GM12878 (cell line): ENCODE measurements at regions not wholly inside any gene's neighbourhood (a gene's known extent, or its start where the extent isn't known, plus 50 kb on each side); places are given as distances from the start of the nearest gene placed in this dataset.

Source experiments
- ATAC-seq: fragments of 200-7000 bp; cut with Tn5 transposase; 3 replicates; pipeline ENCODE4 v1.9.1; 2020; ENCODE audit warnings: mild to moderate bottlenecking, moderate library complexity
- BruUV-seq: library from RNA; stranded (reverse); fragments of 400-500 nt; replicated peaks from 2 replicates; lab custom pipeline; 2021; lab: Mats Ljungman, UMichigan
- CTCF ChIA-PET: fragments of 300-600 bp; sonication (Branson Sonifier 250); formaldehyde crosslinking; extraction: SDS; loops from one replicate; lab custom pipeline; 2021; ENCODE audit warnings: inconsistent platforms; lab: Yijun Ruan, JAX
- POLR2A ChIA-PET: fragments of 350-600 bp; formaldehyde crosslinking; extraction: SDS; loops from one replicate; lab custom pipeline; 2021; ENCODE audit warnings: inconsistent platforms; lab: Charles Lee
- RAD21 ChIA-PET: fragments of 300-600 bp; sonication (Branson Sonifier 250); formaldehyde crosslinking; loops from one replicate; lab custom pipeline; 2023; ENCODE audit warnings: antibody characterized with exemption; ENCODE audit not compliant: unreplicated experiment; lab: Charles Lee
- SMC1A ChIA-PET: fragments of 300-600 bp; sonication (Branson Sonifier 250); formaldehyde crosslinking; loops from one replicate; lab custom pipeline; 2023; ENCODE audit not compliant: unreplicated experiment, uncharacterized antibody; lab: Charles Lee
- DNase-seq: peaks from one replicate; pipeline ENCODE4 v3.0.0-alpha.2; 2011; ENCODE audit warnings: low read depth, low spot score
- FAIRE-seq: peaks from 3 replicates; lab custom pipeline; 2011; peaks lifted over from hg19 to GRCh38; lab: Jason Lieb, UNC
- H2AFZ ChIP-seq: 2 replicates; pipeline ENCODE4 v1.6.0; 2011; ENCODE audit warnings: low read depth, low read length, control low read depth; ENCODE audit not compliant: control insufficient read depth
- H3K27ac ChIP-seq: 2 replicates; pipeline ENCODE4 v1.5.1; 2011; ENCODE audit warnings: control low read depth; ENCODE audit not compliant: control insufficient read depth, insufficient read depth
- H3K27me3 ChIP-seq, 2 experiments: replicated peaks in 1 of 2; 2 replicates each; pipeline versions ENCODE4 v1.6.0 to v1.6.1; 2011; ENCODE audit warnings: low read length in 1 of 2; ENCODE audit not compliant: control insufficient read depth in 2 of 2, insufficient read depth in 2 of 2
- H3K36me3 ChIP-seq, 2 experiments: 2 replicates each; pipeline ENCODE4 v1.5.1; 2011; ENCODE audit warnings: low read length in 1 of 2; ENCODE audit not compliant: control insufficient read depth in 2 of 2, insufficient read depth in 2 of 2
- H3K4me1 ChIP-seq: 2 replicates; pipeline ENCODE4 v1.6.1; 2011; ENCODE audit warnings: mild to moderate bottlenecking, low read length, moderate library complexity, mixed read lengths; ENCODE audit not compliant: control insufficient read depth, insufficient read depth
- H3K4me2 ChIP-seq: 2 replicates; pipeline ENCODE4 v1.6.0; 2011; ENCODE audit warnings: control low read depth; ENCODE audit not compliant: control insufficient read depth, insufficient read depth
- H3K4me3 ChIP-seq: fragments of 200-600 bp; sonication (generic); 2 replicates; pipeline ENCODE4 v1.5.1; 2016
- H3K79me2 ChIP-seq: 2 replicates; pipeline ENCODE4 v1.6.0; 2011; ENCODE audit warnings: low read length; ENCODE audit not compliant: control insufficient read depth, insufficient read depth
- H3K9ac ChIP-seq: 2 replicates; pipeline ENCODE4 v1.8.0; 2011; ENCODE audit warnings: low read length, control low read depth, mixed read lengths; ENCODE audit not compliant: control insufficient read depth, insufficient read depth
- H3K9me3 ChIP-seq: replicated peaks from 3 replicates; pipeline ENCODE4 v1.5.1; 2011; ENCODE audit warnings: mild to moderate bottlenecking, low read length; ENCODE audit not compliant: control insufficient read depth, insufficient read depth
- H4K20me1 ChIP-seq: 2 replicates; pipeline ENCODE4 v1.6.0; 2011; ENCODE audit not compliant: control insufficient read depth, insufficient read depth
- BRCA1 ChIP-seq: IDR thresholded peaks from 2 replicates; pipeline ENCODE4 v1.6.1; 2011; ENCODE audit warnings: low read depth, low read length, improper control_type of control experiment
- CBFB ChIP-seq: IDR thresholded peaks from 2 replicates; pipeline ENCODE4 v1.6.1; 2016; ENCODE audit warnings: antibody characterized with exemption, low read depth
- CHD4 ChIP-seq: fragments of 200-600 bp; sonication (generic); IDR thresholded peaks from 2 replicates; pipeline ENCODE4 v1.6.1; 2016; ENCODE audit warnings: mild to moderate bottlenecking
- CREM ChIP-seq: IDR thresholded peaks from 2 replicates; pipeline ENCODE4 v1.6.1; 2014; ENCODE audit warnings: antibody characterized with exemption, low read depth
- DPF2 ChIP-seq: fragments of 450-650 bp; IDR thresholded peaks from 2 replicates; pipeline ENCODE4 v1.6.1; 2017; ENCODE audit warnings: mild to moderate bottlenecking
- EED ChIP-seq: sonication (generic); IDR thresholded peaks from 2 replicates; pipeline ENCODE4 v1.6.1; 2016; ENCODE audit warnings: antibody characterized with exemption, low read depth
- KDM1A ChIP-seq: fragments of 200-600 bp; sonication (generic); IDR thresholded peaks from 2 replicates; pipeline ENCODE4 v1.6.1; 2016; ENCODE audit warnings: borderline replicate concordance
- LARP7 ChIP-seq: fragments of 450-650 bp; IDR thresholded peaks from 2 replicates; pipeline ENCODE4 v1.6.1; 2017; ENCODE audit warnings: mild to moderate bottlenecking
- NFYA ChIP-seq: IDR thresholded peaks from 2 replicates; pipeline ENCODE4 v1.6.1; 2011; ENCODE audit warnings: low read depth, mild to moderate bottlenecking, low read length, improper control_type of control experiment, borderline replicate concordance
- NR2C1 ChIP-seq: fragments of 450-650 bp; IDR thresholded peaks from 2 replicates; pipeline ENCODE4 v1.6.1; 2017; ENCODE audit warnings: antibody characterized with exemption, mild to moderate bottlenecking, moderate library complexity
- NR2C2 ChIP-seq: IDR thresholded peaks from 2 replicates; pipeline ENCODE4 v1.6.1; 2011; ENCODE audit warnings: borderline replicate concordance, low read depth; ENCODE audit not compliant: control insufficient read depth, insufficient read length
- PAX5 ChIP-seq: IDR thresholded peaks from 2 replicates; pipeline ENCODE4 v1.6.1; 2011; ENCODE audit warnings: low read depth, low read length, borderline replicate concordance
- POLR2AphosphoS2 ChIP-seq: IDR thresholded peaks from 2 replicates; pipeline ENCODE4 v1.6.1; 2011; ENCODE audit warnings: low read depth, mild to moderate bottlenecking, low read length, improper control_type of control experiment, moderate library complexity
- POU2F2 ChIP-seq: IDR thresholded peaks from 3 replicates; pipeline ENCODE4 v1.6.1; 2011; ENCODE audit warnings: low read depth, mild to moderate bottlenecking, low read length, borderline replicate concordance
- SIX5 ChIP-seq: IDR thresholded peaks from 2 replicates; pipeline ENCODE4 v1.6.1; 2011; ENCODE audit warnings: mild to moderate bottlenecking, low read depth, low read length, moderate library complexity; ENCODE audit not compliant: severe bottlenecking
- SREBF2 ChIP-seq: IDR thresholded peaks from 2 replicates; pipeline ENCODE4 v1.6.1; 2012; ENCODE audit warnings: mild to moderate bottlenecking, low read length
- STAT1 ChIP-seq: fragments of 450-650 bp; conservative IDR thresholded peaks from 2 replicates; pipeline ENCODE4 v1.6.1; 2014; ENCODE audit warnings: antibody characterized with exemption, mild to moderate bottlenecking
- WRNIP1 ChIP-seq: IDR thresholded peaks from 2 replicates; pipeline ENCODE4 v1.6.1; 2011; ENCODE audit warnings: low read depth, low read length, improper control_type of control experiment, borderline replicate concordance
- WGBS: methylation state at CpG from one replicate; pipeline ENCODE4 v1.1.6; 2016; ENCODE audit warnings: low lambda C conversion rate; ENCODE audit not compliant: insufficient replicate concordance, insufficient coverage; ENCODE audit errors: missing lambda C conversion rate; 5-methylcytosine and 5-hydroxymethylcytosine counted together
- in situ Hi-C: fragments of 300-500 bp; cut with MboI; formaldehyde crosslinking; loops from 9 replicates; pipeline ENCODE4 v1.14.3; 2018; ENCODE audit warnings: mixed read lengths
- intact Hi-C: fragments of 100-400 bp; cut with micrococcal nuclease; formaldehyde crosslinking; loops from one replicate; pipeline ENCODE4 v1.14.2; 2022; ENCODE audit not compliant: unreplicated experiment
- TF ChIP-seq, protein P1 (sequence below): fragments of 450-650 bp; IDR thresholded peaks from 2 replicates; pipeline ENCODE4 v1.6.1; 2017; ENCODE audit warnings: mild to moderate bottlenecking, moderate library complexity

GRCh38 chr17:52255347-52255746 is 96.8 kb upstream of the CA10 start:
- RAD21 ChIA-PET, result no interaction called here
- no peak overlapping the region for H3K4me3 ChIP-seq
- TF ChIP-seq CBFB (no peak), DPF2 (no peak), WRNIP1 (no peak), BRCA1 (no peak), NFYA (no peak), KDM1A (no peak), SREBF2 (no peak), POU2F2 (no peak), LARP7 (no peak), NR2C1 (no peak), PAX5 (no peak), STAT1 (no peak), SIX5 (no peak), EED (no peak), CHD4 (no peak), NR2C2 (no peak), POLR2AphosphoS2 (no peak), CREM (no peak)
- TF ChIP-seq, protein P1, sequence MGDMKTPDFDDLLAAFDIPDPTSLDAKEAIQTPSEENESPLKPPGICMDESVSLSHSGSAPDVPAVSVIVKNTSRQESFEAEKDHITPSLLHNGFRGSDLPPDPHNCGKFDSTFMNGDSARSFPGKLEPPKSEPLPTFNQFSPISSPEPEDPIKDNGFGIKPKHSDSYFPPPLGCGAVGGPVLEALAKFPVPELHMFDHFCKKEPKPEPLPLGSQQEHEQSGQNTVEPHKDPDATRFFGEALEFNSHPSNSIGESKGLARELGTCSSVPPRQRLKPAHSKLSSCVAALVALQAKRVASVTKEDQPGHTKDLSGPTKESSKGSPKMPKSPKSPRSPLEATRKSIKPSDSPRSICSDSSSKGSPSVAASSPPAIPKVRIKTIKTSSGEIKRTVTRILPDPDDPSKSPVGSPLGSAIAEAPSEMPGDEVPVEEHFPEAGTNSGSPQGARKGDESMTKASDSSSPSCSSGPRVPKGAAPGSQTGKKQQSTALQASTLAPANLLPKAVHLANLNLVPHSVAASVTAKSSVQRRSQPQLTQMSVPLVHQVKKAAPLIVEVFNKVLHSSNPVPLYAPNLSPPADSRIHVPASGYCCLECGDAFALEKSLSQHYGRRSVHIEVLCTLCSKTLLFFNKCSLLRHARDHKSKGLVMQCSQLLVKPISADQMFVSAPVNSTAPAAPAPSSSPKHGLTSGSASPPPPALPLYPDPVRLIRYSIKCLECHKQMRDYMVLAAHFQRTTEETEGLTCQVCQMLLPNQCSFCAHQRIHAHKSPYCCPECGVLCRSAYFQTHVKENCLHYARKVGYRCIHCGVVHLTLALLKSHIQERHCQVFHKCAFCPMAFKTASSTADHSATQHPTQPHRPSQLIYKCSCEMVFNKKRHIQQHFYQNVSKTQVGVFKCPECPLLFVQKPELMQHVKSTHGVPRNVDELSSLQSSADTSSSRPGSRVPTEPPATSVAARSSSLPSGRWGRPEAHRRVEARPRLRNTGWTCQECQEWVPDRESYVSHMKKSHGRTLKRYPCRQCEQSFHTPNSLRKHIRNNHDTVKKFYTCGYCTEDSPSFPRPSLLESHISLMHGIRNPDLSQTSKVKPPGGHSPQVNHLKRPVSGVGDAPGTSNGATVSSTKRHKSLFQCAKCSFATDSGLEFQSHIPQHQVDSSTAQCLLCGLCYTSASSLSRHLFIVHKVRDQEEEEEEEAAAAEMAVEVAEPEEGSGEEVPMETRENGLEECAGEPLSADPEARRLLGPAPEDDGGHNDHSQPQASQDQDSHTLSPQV, result no peak
- TF ChIP-seq, all 136 proteins: peak for 0
- Histone ChIP-seq H3K27me3 (no peaks in the 10 kb centered on the region), H4K20me1 (no peaks in the 10 kb centered on the region), H3K4me2 (no peak overlapping the region), H3K27ac (no peak overlapping the region), H3K79me2 (no peaks in the 10 kb centered on the region), H3K9me3 (no peaks in the 10 kb centered on the region), H3K36me3 (no peaks in the 10 kb centered on the region), H3K4me1 (no peaks in the 10 kb centered on the region), H3K9ac (no peak overlapping the region), H2AFZ (no peak overlapping the region)
- in situ Hi-C loops (no loop called here), intact Hi-C loops (no loop called here)
- BruUV-seq, result no TSS peak
- ATAC-seq (no peak), FAIRE-seq (no peak), DNase-seq (no peak)
- CTCF ChIA-PET, result no interaction called here
- 35% methylated on average over 9 of the region's 9 CpGs for WGBS
- POLR2A ChIA-PET, result no interaction called here
- SMC1A ChIA-PET, result no interaction called here
